Esophagus squamous epithelium (tissue), 4 donors: ENCODE measurements at regions not wholly inside any gene's neighbourhood (a gene's known extent, or its start where the extent isn't known, plus 50 kb on each side); places are given as distances from the start of the nearest gene placed in this dataset.

Source experiments
- CTCF ChIP-seq, 6 experiments: fragments of 450-650 bp in 4 of 6; fragments of 200-600 bp in 2 of 6; sonication (generic) in 2 of 6; IDR thresholded peaks; one replicate each; pipeline ENCODE4 v1.5.1; 2016 to 2019; ENCODE audit warnings: antibody characterized with exemption in 6 of 6, mild to moderate bottlenecking in 4 of 6, moderate library complexity in 4 of 6
- POLR2A ChIP-seq, 4 donors: fragments of 450-650 bp; IDR thresholded peaks; one replicate each; pipeline ENCODE4 v1.6.1; 2017; ENCODE audit warnings: antibody characterized with exemption in 4 of 4, mild to moderate bottlenecking in 4 of 4, moderate library complexity in 3 of 4

- TF ChIP-seq CTCF (IDR thresholded peaks at IDR 0.05) (no peak), POLR2A (IDR thresholded peaks at IDR 0.05) (no peak)
These were observed 331.5 kb upstream of the TLE3 start for GRCh38 chr15:70429056-70429722.
